GM12878 (cell line): ENCODE measurements at regions not wholly inside any gene's neighbourhood (a gene's known extent, or its start where the extent isn't known, plus 50 kb on each side); places are given as distances from the start of the nearest gene placed in this dataset.

Source experiments
- E4F1 ChIP-seq: fragments of 450-650 bp; IDR thresholded peaks from 2 replicates; pipeline ENCODE4 v1.6.1; 2018; ENCODE audit warnings: borderline replicate concordance, mild to moderate bottlenecking; ENCODE audit not compliant: partially characterized antibody
- NFYB ChIP-seq: IDR thresholded peaks from 2 replicates; pipeline ENCODE4 v1.6.1; 2011; ENCODE audit warnings: low read depth, mild to moderate bottlenecking, low read length, improper control_type of control experiment, moderate library complexity; ENCODE audit not compliant: insufficient read depth
- POU2F2 ChIP-seq: IDR thresholded peaks from 3 replicates; pipeline ENCODE4 v1.6.1; 2011; ENCODE audit warnings: low read depth, mild to moderate bottlenecking, low read length, borderline replicate concordance
- SRF ChIP-seq, 2 experiments: IDR thresholded peaks; 2 replicates each; pipeline ENCODE4 v1.6.1; 2011; ENCODE audit warnings: low read depth in 2 of 2, low read length in 2 of 2, mild to moderate bottlenecking in 1 of 2, moderate library complexity in 1 of 2

GRCh38 chr1:47681735-47682134, 243.9 kb downstream of the FOXD2 start:
- TF ChIP-seq NFYB (no peak), POU2F2 (no peak), E4F1 (no peak), SRF (IDR thresholded peaks at IDR 0.05; ENCODE audit: low read depth in 2 of 2, low read length in 2 of 2) (no peak)
